SK-N-MC (cell line): ENCODE measurements at regions not wholly inside any gene's neighbourhood (a gene's known extent, or its start where the extent isn't known, plus 50 kb on each side); places are given as distances from the start of the nearest gene placed in this dataset.

ENCODE experiments used
- DNase-seq: peaks from one replicate; pipeline ENCODE4 v3.0.0-alpha.2; 2011; ENCODE audit warnings: low read depth, low spot score
- H3K27ac ChIP-seq: fragments of 200-600 bp; sonication (generic); 2 replicates; pipeline ENCODE4 v1.5.1; 2016; ENCODE audit warnings: mixed run types
- H3K36me3 ChIP-seq: fragments of 200-600 bp; sonication (generic); 2 replicates; pipeline ENCODE4 v1.6.1; 2017; ENCODE audit warnings: antibody characterized with exemption, low read length, mixed read lengths; ENCODE audit not compliant: insufficient read depth
- H3K4me3 ChIP-seq: fragments of 200-600 bp; sonication (generic); 2 replicates; pipeline ENCODE4 v1.5.1; 2016
- H3K9ac ChIP-seq: fragments of 200-600 bp; sonication (generic); 2 replicates; pipeline ENCODE4 v1.8.0; 2017; ENCODE audit warnings: mixed run types, mixed read lengths; ENCODE audit not compliant: insufficient read length
- H3K9me3 ChIP-seq: fragments of 200-600 bp; sonication (generic); 2 replicates; pipeline ENCODE4 v1.6.1; 2017; ENCODE audit warnings: low read depth, mild to moderate bottlenecking, antibody characterized with exemption, low read length, moderate library complexity, mixed read lengths
- EZH2 ChIP-seq: fragments of 200-600 bp; sonication (generic); IDR thresholded peaks from one replicate; pipeline ENCODE4 v1.6.1; 2017; ENCODE audit warnings: antibody characterized with exemption
- FOXP2 ChIP-seq: optimal IDR thresholded peaks from 2 replicates; pipeline ENCODE3; 2011; ENCODE audit warnings: mild to moderate bottlenecking, moderate library complexity; ENCODE audit not compliant: insufficient read depth; ENCODE audit errors: extremely low read length, control extremely low read depth
- POLR2AphosphoS5 ChIP-seq: IDR thresholded peaks from 2 replicates; pipeline ENCODE4 v1.6.1; 2012; ENCODE audit warnings: mild to moderate bottlenecking, low read depth, low read length, borderline replicate concordance

- no peak for TF ChIP-seq FOXP2
- TF ChIP-seq POLR2AphosphoS5: no peak
- no peak for TF ChIP-seq EZH2
- H3K27ac ChIP-seq: no peak overlapping the region
- H3K4me3 ChIP-seq: no peak overlapping the region
- no peak for DNase-seq
- H3K9ac ChIP-seq: no peak overlapping the region
- H3K9me3 ChIP-seq: no peaks in the 10 kb centered on the region
- H3K36me3 ChIP-seq: no peaks in the 10 kb centered on the region
These were observed 636.5 kb upstream of the SLIT2 start for GRCh38 chr4:19615086-19615689.

GRCh38 chr4:19614171-19614570 is 637.5 kb upstream of the SLIT2 start:
- Histone ChIP-seq H3K27ac (no peak overlapping the region), H3K36me3 (no peaks in the 10 kb centered on the region), H3K9me3 (no peaks in the 10 kb centered on the region), H3K9ac (no peak overlapping the region), H3K4me3 (no peak overlapping the region)
- DNase-seq: no peak
- no peak for TF ChIP-seq FOXP2
- no peak for TF ChIP-seq POLR2AphosphoS5

GRCh38 chr4:19596342-19596741 is 655.4 kb upstream of the SLIT2 start:
- DNase-seq: no peak
- no peak for TF ChIP-seq EZH2
- TF ChIP-seq FOXP2: no peak
- TF ChIP-seq POLR2AphosphoS5: no peak
- no peaks in the 10 kb centered on the region for H3K36me3 ChIP-seq
- H3K4me3 ChIP-seq: no peak overlapping the region
- no peak overlapping the region for H3K27ac ChIP-seq
- H3K9me3 ChIP-seq: no peaks in the 10 kb centered on the region
- H3K9ac ChIP-seq: no peak overlapping the region

- H3K4me3 ChIP-seq: no peak overlapping the region
- H3K9ac ChIP-seq: no peak overlapping the region
- no peak overlapping the region for H3K27ac ChIP-seq
- TF ChIP-seq POLR2AphosphoS5 (no peak), EZH2 (no peak), FOXP2 (no peak)
- no peaks in the 10 kb centered on the region for H3K36me3 ChIP-seq
- no peaks in the 10 kb centered on the region for H3K9me3 ChIP-seq
- no peak for DNase-seq
These were observed 659.3 kb upstream of the SLIT2 start for GRCh38 chr4:19592391-19592790.

GRCh38 chr4:19583827-19584569 is 667.7 kb upstream of the SLIT2 start:
- H3K36me3 ChIP-seq: no peaks in the 10 kb centered on the region
- H3K4me3 ChIP-seq: no peak overlapping the region
- H3K9ac ChIP-seq: no peak overlapping the region
- no peak overlapping the region for H3K27ac ChIP-seq
- H3K9me3 ChIP-seq: no peaks in the 10 kb centered on the region
- TF ChIP-seq FOXP2 (no peak), EZH2 (no peak), POLR2AphosphoS5 (no peak)
- no peak for DNase-seq

- no peak overlapping the region for H3K27ac ChIP-seq
- H3K36me3 ChIP-seq: no peaks in the 10 kb centered on the region
- H3K9ac ChIP-seq: no peak overlapping the region
- peak; percentile 12 for DNase-seq
- no peaks in the 10 kb centered on the region for H3K9me3 ChIP-seq
- no peak overlapping the region for H3K4me3 ChIP-seq
- TF ChIP-seq FOXP2 (no peak), EZH2 (no peak), POLR2AphosphoS5 (no peak)
These were observed 671.6 kb upstream of the SLIT2 start for GRCh38 chr4:19580095-19580494.

GRCh38 chr4:19579608-19580007 is 672.1 kb upstream of the SLIT2 start:
- TF ChIP-seq POLR2AphosphoS5 (no peak), EZH2 (no peak)
- Histone ChIP-seq H3K9me3 (no peaks in the 10 kb centered on the region), H3K36me3 (no peaks in the 10 kb centered on the region), H3K27ac (no peak overlapping the region; the same call in 1 of the 2 replicates), H3K4me3 (no peak overlapping the region), H3K9ac (no peak overlapping the region)
- DNase-seq: no peak

GRCh38 chr4:19577097-19577496 is 674.6 kb upstream of the SLIT2 start:
- Histone ChIP-seq H3K9ac (no peak overlapping the region), H3K9me3 (no peaks in the 10 kb centered on the region), H3K36me3 (no peaks in the 10 kb centered on the region), H3K27ac (no peak overlapping the region), H3K4me3 (no peak overlapping the region)
- TF ChIP-seq POLR2AphosphoS5: no peak
- TF ChIP-seq EZH2: no peak
- no peak for TF ChIP-seq FOXP2
- no peak for DNase-seq
